UCSD-AML1 (cell line): ENCODE measurements at regions not wholly inside any gene's neighbourhood (a gene's known extent, or its start where the extent isn't known, plus 50 kb on each side); places are given as distances from the start of the nearest gene placed in this dataset.
A peak's percentile ranks its signal among the peaks of the same experiment; 100 is the strongest.

Experiments used
- DNase-seq: peaks from one replicate; lab custom pipeline; 2025; ENCODE audit not compliant: unreplicated experiment; lab: John Stamatoyannopoulos, UW

GRCh38 chr1:193514397-193514796 is 328.0 kb upstream of the B3GALT2 start:
- DNase-seq: no peak

- DNase-seq: no peak
Measured at GRCh38 chr1:193513032-193513431, 326.6 kb upstream of the B3GALT2 start.

GRCh38 chr1:193504920-193505319 is 318.5 kb upstream of the B3GALT2 start:
- no peak for DNase-seq

- no peak for DNase-seq
Measured at GRCh38 chr1:193498088-193498655, 311.8 kb upstream of the B3GALT2 start.

- no peak for DNase-seq
Measured at GRCh38 chr1:193494368-193494767, 308.0 kb upstream of the B3GALT2 start.

GRCh38 chr1:193489191-193489590 is 302.8 kb upstream of the B3GALT2 start:
- DNase-seq: no peak

GRCh38 chr1:193487722-193488121 is 301.3 kb upstream of the B3GALT2 start:
- DNase-seq: no peak

GRCh38 chr1:193486671-193487229 is 300.3 kb upstream of the B3GALT2 start:
- no peak for DNase-seq

GRCh38 chr1:193480755-193481154 is 294.3 kb upstream of the B3GALT2 start:
- no peak for DNase-seq

GRCh38 chr1:193479187-193479586 is 292.8 kb upstream of the B3GALT2 start:
- DNase-seq: peak; percentile 14

GRCh38 chr1:193476748-193477147 is 290.3 kb upstream of the B3GALT2 start:
- no peak for DNase-seq

GRCh38 chr1:193473932-193474331 is 287.5 kb upstream of the B3GALT2 start:
- no peak for DNase-seq

- DNase-seq: no peak
Measured at GRCh38 chr1:193472838-193473398, 286.5 kb upstream of the B3GALT2 start.

GRCh38 chr1:193472430-193472829 is 286.0 kb upstream of the B3GALT2 start:
- DNase-seq: no peak

- DNase-seq: no peak
Measured at GRCh38 chr1:193471981-193472380, 285.6 kb upstream of the B3GALT2 start.

- DNase-seq: no peak
Measured at GRCh38 chr1:193463326-193463932, 277.0 kb upstream of the B3GALT2 start.

GRCh38 chr1:193462629-193463320 is 276.4 kb upstream of the B3GALT2 start:
- DNase-seq: no peak

GRCh38 chr1:193458628-193459027 is 272.2 kb upstream of the B3GALT2 start:
- DNase-seq: no peak

- no peak for DNase-seq
Measured at GRCh38 chr1:193457676-193458075, 271.3 kb upstream of the B3GALT2 start.

- DNase-seq: no peak
Measured at GRCh38 chr1:193456811-193457280, 270.4 kb upstream of the B3GALT2 start.

GRCh38 chr1:193451606-193452005 is 265.2 kb upstream of the B3GALT2 start:
- DNase-seq: no peak

- no peak for DNase-seq
Measured at GRCh38 chr1:193451001-193451400, 264.6 kb upstream of the B3GALT2 start.
